ENCODE measurements at regions not wholly inside any gene's neighbourhood (a gene's known extent, or its start where the extent isn't known, plus 50 kb on each side); places are given as distances from the start of the nearest gene placed in this dataset.

GRCh38 chr2:213224366-213224765, 59.9 kb upstream of the SPAG16 start:
- no TSS peak for BruUV-seq (replicated peaks)
- CTCF ChIA-PET, result no interaction called here

GRCh38 chr2:213225866-213226265, 58.4 kb upstream of the SPAG16 start:
- POLR2A ChIA-PET, result no interaction called here
- CTCF ChIA-PET, result no interaction called here
- in situ Hi-C loops (cut with HindIII; ENCODE audit: low pct_unique_long_range_greater_than_20kb, low sequenced_read_pairs), result no loop called here
- DNase-seq (ENCODE audit: low read depth, low spot score), result no peak
- no peak for ATAC-seq
- H3K27me3 ChIP-seq (ENCODE audit: control insufficient read depth, insufficient read depth, low read length), result no peaks in the 10 kb centered on the region
- TF ChIP-seq SIN3A (IDR thresholded peaks at IDR 0.05; ENCODE audit: borderline replicate concordance, insufficient read depth, low read depth, low read length), result no peak
- TF ChIP-seq CTCF (IDR thresholded peaks at IDR 0.05), result no peak
- TF ChIP-seq REST (IDR thresholded peaks at IDR 0.05; ENCODE audit: insufficient read depth in 1 of 2, low read depth in 2 of 2, low read length in 1 of 2), result no peak
- TF ChIP-seq POLR2AphosphoS5 (IDR thresholded peaks at IDR 0.05; ENCODE audit: low read depth, low read length), result no peak
- TF ChIP-seq TCF7L2 (IDR thresholded peaks at IDR 0.05; ENCODE audit: low read depth, low read length), result no peak
- no peaks in the 10 kb centered on the region for H3K36me3 ChIP-seq (ENCODE audit: control insufficient read depth, insufficient read depth, low read length)
- H3K27ac ChIP-seq (ENCODE audit: low read length), result no peak overlapping the region
- no peak overlapping the region for H3K4me3 ChIP-seq (ENCODE audit: low read depth in 2 of 2, low read length in 2 of 2)
- intact Hi-C loops (cut with micrococcal nuclease; ENCODE audit: unreplicated experiment), result no loop called here
- no peaks in the 10 kb centered on the region for H3K4me1 ChIP-seq (ENCODE audit: control insufficient read depth, insufficient read depth, low read length)
- H3K9me3 ChIP-seq (ENCODE audit: control insufficient read depth, insufficient read depth, low read depth, low read length), result no peaks in the 10 kb centered on the region
- no TSS peak for BruUV-seq (replicated peaks)

More at GRCh38 chr2:213224366-213224765, 59.9 kb upstream of the SPAG16 start:
- H3K4me3 ChIP-seq (ENCODE audit: low read depth in 2 of 2, low read length in 2 of 2), result no peak overlapping the region
- POLR2A ChIA-PET, result no interaction called here
- ATAC-seq, result no peak
- no peak for DNase-seq (ENCODE audit: low read depth, low spot score)
- no peaks in the 10 kb centered on the region for H3K27me3 ChIP-seq (ENCODE audit: control insufficient read depth, insufficient read depth, low read length)
- intact Hi-C loops (cut with micrococcal nuclease; ENCODE audit: unreplicated experiment), result no loop called here
- no peak overlapping the region for H3K27ac ChIP-seq (ENCODE audit: low read length)
- in situ Hi-C loops (cut with HindIII; ENCODE audit: low pct_unique_long_range_greater_than_20kb, low sequenced_read_pairs), result no loop called here
- no peaks in the 10 kb centered on the region for H3K9me3 ChIP-seq (ENCODE audit: control insufficient read depth, insufficient read depth, low read depth, low read length)
- TF ChIP-seq CTCF (IDR thresholded peaks at IDR 0.05), result no peak
- TF ChIP-seq TCF7L2 (IDR thresholded peaks at IDR 0.05; ENCODE audit: low read depth, low read length), result no peak
- no peak for TF ChIP-seq SIN3A (IDR thresholded peaks at IDR 0.05; ENCODE audit: borderline replicate concordance, insufficient read depth, low read depth, low read length)
- TF ChIP-seq POLR2AphosphoS5 (IDR thresholded peaks at IDR 0.05; ENCODE audit: low read depth, low read length), result no peak
- no peak for TF ChIP-seq REST (IDR thresholded peaks at IDR 0.05; ENCODE audit: insufficient read depth in 1 of 2, low read depth in 2 of 2, low read length in 1 of 2)
- no peaks in the 10 kb centered on the region for H3K36me3 ChIP-seq (ENCODE audit: control insufficient read depth, insufficient read depth, low read length)
- H3K4me1 ChIP-seq (ENCODE audit: control insufficient read depth, insufficient read depth, low read length), result no peaks in the 10 kb centered on the region

All from Panc1 (cell line).